DMS 273 (cell line): ENCODE measurements at regions not wholly inside any gene's neighbourhood (a gene's known extent, or its start where the extent isn't known, plus 50 kb on each side); places are given as distances from the start of the nearest gene placed in this dataset.

Source experiments
- DNase-seq: peaks from one replicate; lab custom pipeline; 2025; ENCODE audit not compliant: unreplicated experiment; lab: John Stamatoyannopoulos, UW

GRCh38 chr10:4353059-4353655 lies 472.9 kb upstream of the AKR1E2 start:
- no peak for DNase-seq

- DNase-seq, result no peak
Observed at GRCh38 chr10:4352414-4352961, 473.5 kb upstream of the AKR1E2 start.

DNA sequence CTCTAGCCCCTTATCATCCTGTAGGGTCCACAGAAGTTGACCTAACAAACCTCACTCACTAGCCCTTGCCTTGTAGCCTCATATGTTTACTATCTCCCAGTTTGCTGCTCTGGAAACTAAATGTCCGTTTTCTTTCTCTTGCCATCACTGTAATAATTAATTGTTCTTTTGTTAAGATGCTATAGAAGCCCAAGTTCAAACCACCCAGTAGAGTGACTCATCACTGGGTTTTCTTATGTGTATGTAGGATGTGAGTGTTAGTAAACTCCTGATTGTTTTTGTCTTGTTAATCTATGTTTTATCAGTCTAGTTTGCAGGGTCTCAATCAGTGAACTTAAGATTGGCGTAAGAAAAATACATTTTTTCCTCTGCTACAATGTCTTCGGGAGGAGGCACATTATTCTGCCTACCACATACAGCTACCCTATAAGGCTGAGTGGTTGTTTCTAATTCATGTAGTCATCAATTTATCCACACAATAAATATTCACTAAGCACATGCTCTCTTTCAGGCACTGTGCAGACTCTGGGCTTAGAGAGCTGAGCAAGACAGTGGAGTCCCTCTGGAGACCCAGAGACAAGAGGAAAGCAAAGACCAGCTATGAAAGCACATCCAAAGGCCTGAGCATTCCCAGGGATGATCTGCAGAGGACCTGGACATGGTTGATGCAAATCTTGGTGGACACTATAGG lies 474.1 kb upstream of the AKR1E2 start:
- no peak for DNase-seq

DNA sequence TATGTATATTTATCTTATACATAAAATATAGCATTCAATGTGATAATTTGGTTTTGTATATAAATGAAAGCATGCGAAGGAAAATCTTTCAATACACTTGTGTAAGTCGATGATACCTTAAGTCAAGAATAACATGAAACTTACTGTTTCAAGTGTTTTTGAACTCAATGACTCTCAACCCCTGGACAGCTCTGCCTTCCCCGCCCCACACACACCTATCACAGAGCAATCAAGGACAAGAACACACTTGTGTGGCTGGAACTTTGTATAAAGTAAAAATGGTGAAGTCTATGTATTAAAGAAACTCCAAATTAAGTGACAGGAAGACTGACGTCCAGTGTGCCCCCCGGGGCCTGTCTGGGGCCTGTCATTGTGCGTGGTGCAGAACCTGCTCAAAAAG lies 478.6 kb upstream of the AKR1E2 start:
- no peak for DNase-seq

- no peak for DNase-seq
Observed at GRCh38 chr10:4345877-4346646, 479.9 kb upstream of the AKR1E2 start.

GRCh38 chr10:4344492-4344994 lies 481.5 kb upstream of the AKR1E2 start:
- DNase-seq, result no peak

DNA sequence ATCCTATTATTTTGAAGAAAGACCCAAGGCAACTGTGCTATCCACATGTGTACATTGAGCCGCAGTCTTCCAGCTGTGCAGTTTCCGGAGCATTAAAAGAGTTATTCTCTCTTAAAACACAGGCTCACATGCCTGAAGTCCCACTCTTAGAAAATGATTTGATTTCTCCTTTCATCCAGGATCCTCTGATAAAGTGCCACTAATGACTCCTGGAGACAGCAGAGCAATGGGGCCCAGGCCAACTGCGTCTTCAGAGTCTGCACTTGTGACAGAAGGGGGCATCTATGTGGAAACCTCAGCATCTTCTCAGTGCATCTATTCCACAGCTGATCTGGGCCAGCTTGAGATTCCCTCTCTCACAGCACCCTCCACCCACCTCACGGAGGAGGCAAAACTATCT lies 482.1 kb upstream of the AKR1E2 start:
- DNase-seq, result no peak

DNA sequence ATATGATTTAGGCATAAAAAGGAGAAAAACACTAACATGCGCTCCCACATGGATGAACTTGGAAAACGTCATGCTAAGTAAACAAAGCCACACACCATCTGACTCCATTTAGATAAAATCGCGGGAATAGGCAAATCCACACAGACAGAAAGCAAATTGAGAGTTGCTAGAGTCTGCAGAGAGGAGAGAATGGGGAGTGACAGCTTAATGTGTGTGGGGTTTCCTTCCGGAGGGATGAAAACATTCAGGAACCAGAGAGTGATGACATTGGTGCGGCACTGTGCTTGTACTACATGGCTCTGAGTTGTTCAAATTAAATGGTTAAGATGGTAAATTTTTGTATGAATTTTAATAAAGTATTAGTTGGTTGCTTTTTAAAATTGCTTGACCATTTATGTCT lies 482.9 kb upstream of the AKR1E2 start:
- DNase-seq, result no peak

DNA sequence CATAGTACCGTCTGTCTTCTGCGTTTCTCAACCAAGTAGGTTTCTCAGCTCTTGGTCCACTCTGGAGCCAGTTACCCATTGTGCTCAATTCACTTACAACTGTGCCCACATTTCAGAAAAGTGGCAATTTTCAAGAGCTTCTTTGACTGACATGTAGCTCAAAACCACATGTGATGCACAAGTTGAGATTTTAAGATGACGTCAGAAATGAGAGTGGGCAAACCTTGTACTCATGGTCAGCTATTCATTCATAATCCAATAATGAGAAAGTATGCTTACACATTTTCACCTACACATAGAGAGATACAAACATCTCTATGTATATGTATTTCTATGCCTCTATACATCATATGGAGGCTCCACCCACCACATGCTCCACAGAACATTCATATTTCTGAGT lies 487.2 kb upstream of the AKR1E2 start:
- no peak for DNase-seq

GRCh38 chr10:4337563-4337962 lies 488.4 kb upstream of the AKR1E2 start:
- DNase-seq, result no peak

- no peak for DNase-seq
Observed at GRCh38 chr10:4334871-4335270, 491.1 kb upstream of the AKR1E2 start.

GRCh38 chr10:4334015-4334414 lies 492.0 kb upstream of the AKR1E2 start:
- DNase-seq, result no peak

GRCh38 chr10:4333459-4333894 lies 492.5 kb upstream of the AKR1E2 start:
- DNase-seq, result no peak

- DNase-seq, result no peak
Observed at GRCh38 chr10:4332764-4333458, 493.1 kb upstream of the AKR1E2 start.

- no peak for DNase-seq
Observed at GRCh38 chr10:4331150-4331549, 494.9 kb upstream of the AKR1E2 start.

- DNase-seq, result no peak
Observed at GRCh38 chr10:4330636-4331035, 495.4 kb upstream of the AKR1E2 start.

DNA sequence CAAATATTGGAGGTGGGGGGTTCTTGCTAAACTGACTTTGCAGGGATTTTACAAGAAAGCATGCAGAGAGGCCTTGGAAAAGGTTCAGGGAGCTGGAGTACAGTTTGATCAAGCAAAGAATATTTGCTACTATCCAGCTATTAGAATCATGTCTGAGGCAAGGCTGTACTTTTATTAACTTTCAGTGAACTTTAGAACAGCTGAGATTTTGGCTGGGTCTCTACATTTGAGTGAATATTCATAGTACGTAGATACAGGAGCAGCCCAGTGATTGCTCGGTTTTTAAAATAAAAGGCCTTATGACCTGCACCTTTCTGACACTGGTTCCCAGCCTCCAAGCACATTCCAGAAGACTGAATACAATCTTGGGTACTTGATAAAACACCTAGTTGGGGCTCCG lies 496.8 kb upstream of the AKR1E2 start:
- DNase-seq, result no peak

DNA sequence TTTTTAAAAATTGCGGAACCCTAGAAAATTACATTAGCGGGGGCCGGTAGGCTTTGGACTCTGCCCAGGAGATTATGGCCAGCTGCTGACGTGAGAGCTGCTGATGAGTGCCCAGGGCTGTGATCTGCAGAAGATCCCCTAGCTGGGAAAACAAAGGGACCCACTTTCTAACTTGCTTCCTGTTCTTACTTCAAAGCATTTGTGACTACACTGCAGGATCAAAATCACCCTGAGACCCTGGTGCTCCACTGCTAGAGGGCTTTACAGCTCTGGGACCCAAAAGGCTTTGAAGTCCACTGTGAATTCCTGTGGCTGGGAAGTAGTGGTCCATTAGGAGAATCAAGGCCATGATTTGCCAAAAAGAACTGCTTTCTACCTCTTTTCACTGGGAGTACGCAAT lies 499.4 kb upstream of the AKR1E2 start:
- DNase-seq, result no peak

DNA sequence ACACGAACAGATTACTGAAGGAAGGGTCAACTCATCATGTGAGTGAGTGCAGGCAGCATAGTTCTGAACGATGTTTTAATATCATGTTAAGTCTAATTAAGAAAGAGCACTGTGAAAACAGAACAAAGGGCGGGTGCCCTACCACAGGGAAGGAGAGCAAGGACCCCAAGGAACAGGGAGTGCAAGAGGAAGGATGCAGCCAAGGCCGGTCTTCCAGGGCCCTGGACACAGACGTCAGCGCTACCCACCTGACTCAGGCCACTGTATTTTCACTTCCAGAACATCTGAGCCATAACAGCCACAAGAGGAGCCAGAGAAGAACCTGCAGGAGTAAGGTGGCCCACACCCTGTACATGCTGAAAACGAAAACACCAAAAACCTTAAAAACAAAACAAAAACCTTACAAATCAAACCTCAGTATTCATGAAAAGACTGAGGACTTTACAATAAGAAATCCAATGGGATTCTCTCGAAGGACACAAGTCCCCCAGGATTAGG lies 506.1 kb upstream of the AKR1E2 start:
- DNase-seq, result no peak

DNA sequence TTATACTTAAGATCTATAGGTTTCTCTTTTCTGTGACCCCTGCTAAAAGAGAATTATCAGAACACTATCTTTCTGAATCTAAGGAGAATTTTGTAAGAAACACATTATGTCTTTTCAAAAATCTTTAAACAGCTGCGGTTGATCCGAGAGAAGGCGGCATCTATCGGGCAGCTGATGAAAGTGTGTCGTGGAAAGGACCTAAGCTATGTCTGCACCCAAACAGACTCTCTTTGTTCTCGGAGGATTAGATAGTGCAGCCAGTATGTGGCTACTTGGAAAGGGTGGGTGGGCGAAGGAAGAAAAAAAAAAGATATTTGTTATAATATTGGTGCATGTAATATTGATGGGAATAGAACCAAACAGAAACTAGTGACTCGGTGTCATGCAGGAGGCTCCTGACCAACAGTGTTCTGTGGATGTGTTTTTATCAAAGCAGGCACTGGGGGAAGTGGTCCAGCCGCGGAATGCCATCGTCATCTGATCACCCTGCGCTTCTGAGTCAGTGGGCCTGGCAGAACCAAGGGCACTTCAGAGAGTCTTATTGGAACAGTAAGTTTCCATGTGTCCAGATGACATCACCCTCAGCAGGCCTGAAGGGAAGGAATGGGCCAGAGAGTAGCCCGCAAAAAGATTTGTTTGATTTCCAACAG lies 509.7 kb upstream of the AKR1E2 start:
- no peak for DNase-seq
